Prostate gland (tissue), 2 donors: ENCODE measurements at regions not wholly inside any gene's neighbourhood (a gene's known extent, or its start where the extent isn't known, plus 50 kb on each side); places are given as distances from the start of the nearest gene placed in this dataset.

Experiments
- DNase-seq: peaks from one replicate; pipeline ENCODE4 v3.0.0-alpha.2; 2019; ENCODE audit warnings: low spot score
- H3K27ac ChIP-seq, 2 donors: fragments of 200-600 bp; sonication (generic); 2 replicates each; pipeline ENCODE4 v1.5.1; 2017 to 2019
- H3K27me3 ChIP-seq: fragments of 200-600 bp; sonication (generic); replicated peaks from 2 replicates; pipeline ENCODE4 v1.5.1; 2019; ENCODE audit not compliant: insufficient read depth
- H3K36me3 ChIP-seq, 2 donors: fragments of 200-600 bp; sonication (generic); 1 replicate in 1 of 2; 2 replicates in 1 of 2; pipeline versions ENCODE4 v1.5.1 to v1.8.1; 2017 to 2019
- H3K4me1 ChIP-seq: fragments of 200-600 bp; sonication (generic); replicated peaks from 2 replicates; pipeline ENCODE4 v1.5.1; 2019
- H3K4me3 ChIP-seq, 2 donors: fragments of 200-600 bp; sonication (generic); 2 replicates each; pipeline ENCODE4 v1.5.1; 2017 to 2019
- H3K9me3 ChIP-seq: fragments of 200-600 bp; sonication (generic); 2 replicates; pipeline ENCODE4 v1.5.1; 2017
- POLR2A ChIP-seq: fragments of 450-650 bp; IDR thresholded peaks from one replicate; pipeline ENCODE4 v1.6.1; 2016; ENCODE audit warnings: antibody characterized with exemption, mild to moderate bottlenecking
- POLR2AphosphoS5 ChIP-seq: sonication (generic); formaldehyde crosslinking; IDR thresholded peaks from one replicate; pipeline ENCODE4 v1.6.1; 2017; ENCODE audit warnings: antibody characterized with exemption
- WGBS: methylation state at CpG from one replicate; pipeline ENCODE4 v1.1.5; 2018; 5-methylcytosine and 5-hydroxymethylcytosine counted together
- intact Hi-C: fragments of 100-400 bp; cut with DNase I; formaldehyde crosslinking; loops from one replicate; pipeline ENCODE4 v1.14.2; 2022
- small RNA-seq, 2 donors: library from RNA; depleted of rRNA; stranded (forward); fragments of <200 nt; gene quantifications; one replicate each; pipeline ENCODE3, GENCODE V24; 2016
- TF ChIP-seq, protein P1 (sequence below), 4 experiments: fragments of 200-600 bp in 2 of 4; fragments of 450-650 bp in 2 of 4; sonication (generic) in 2 of 4; IDR thresholded peaks; 1 replicate in 3 of 4; 2 replicates in 1 of 4; pipeline ENCODE4 v1.5.1; 2016 to 2019; ENCODE audit warnings: antibody characterized with exemption in 4 of 4, mild to moderate bottlenecking in 2 of 4, moderate library complexity in 2 of 4

DNA sequence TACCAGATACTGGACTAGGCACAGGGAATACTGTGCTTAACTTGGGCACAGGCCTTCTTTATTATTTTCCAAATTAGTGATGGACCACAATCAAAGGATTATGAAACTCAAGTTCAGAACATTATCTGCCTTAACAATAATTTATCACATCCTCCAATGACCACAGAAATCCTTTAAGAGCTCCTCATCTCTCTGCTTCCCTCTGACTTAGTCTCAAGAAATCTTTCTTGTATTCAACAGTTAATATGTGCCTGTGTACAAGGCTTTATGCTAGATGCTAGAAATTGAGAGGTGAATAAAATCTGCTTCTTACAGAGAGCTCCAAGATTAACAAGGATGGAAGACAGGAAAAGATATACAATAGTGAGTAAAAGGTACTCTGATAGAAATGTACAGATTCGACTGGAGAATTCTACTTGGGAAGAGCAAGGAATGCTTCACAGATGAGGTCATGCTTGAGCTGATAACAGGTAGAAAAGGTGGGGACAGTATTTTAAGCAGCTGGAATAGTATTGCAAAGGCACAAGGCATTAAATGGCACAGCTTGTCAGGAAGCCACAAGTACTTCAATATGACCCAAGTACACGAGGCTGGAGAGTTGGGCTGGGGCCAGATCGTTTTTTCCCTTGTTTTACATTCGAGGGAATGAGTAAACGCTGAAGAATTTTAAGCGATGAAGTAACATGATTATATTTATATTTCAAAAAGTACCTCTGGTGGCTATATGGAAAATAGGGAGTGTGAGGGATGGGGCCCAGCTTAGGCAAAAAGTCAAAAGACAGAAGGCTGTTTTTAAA, 55.1 kb upstream of the ARID2 start:
- 34% methylated on average over 6 of the region's 6 CpGs for WGBS
- H3K27me3 ChIP-seq: no peaks in the 10 kb centered on the region
- no peak overlapping the region for H3K4me3 ChIP-seq
- no peak for DNase-seq
- H3K9me3 ChIP-seq: no peaks in the 10 kb centered on the region
- H3K36me3 ChIP-seq: no peaks in the 10 kb centered on the region
- H3K4me1 ChIP-seq: no peaks in the 10 kb centered on the region
- no peak overlapping the region for H3K27ac ChIP-seq
- intact Hi-C loops: no loop called here
- TF ChIP-seq, protein P1, sequence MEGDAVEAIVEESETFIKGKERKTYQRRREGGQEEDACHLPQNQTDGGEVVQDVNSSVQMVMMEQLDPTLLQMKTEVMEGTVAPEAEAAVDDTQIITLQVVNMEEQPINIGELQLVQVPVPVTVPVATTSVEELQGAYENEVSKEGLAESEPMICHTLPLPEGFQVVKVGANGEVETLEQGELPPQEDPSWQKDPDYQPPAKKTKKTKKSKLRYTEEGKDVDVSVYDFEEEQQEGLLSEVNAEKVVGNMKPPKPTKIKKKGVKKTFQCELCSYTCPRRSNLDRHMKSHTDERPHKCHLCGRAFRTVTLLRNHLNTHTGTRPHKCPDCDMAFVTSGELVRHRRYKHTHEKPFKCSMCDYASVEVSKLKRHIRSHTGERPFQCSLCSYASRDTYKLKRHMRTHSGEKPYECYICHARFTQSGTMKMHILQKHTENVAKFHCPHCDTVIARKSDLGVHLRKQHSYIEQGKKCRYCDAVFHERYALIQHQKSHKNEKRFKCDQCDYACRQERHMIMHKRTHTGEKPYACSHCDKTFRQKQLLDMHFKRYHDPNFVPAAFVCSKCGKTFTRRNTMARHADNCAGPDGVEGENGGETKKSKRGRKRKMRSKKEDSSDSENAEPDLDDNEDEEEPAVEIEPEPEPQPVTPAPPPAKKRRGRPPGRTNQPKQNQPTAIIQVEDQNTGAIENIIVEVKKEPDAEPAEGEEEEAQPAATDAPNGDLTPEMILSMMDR (IDR thresholded peaks at IDR 0.05): no peak
- no peak for TF ChIP-seq POLR2A
- TF ChIP-seq POLR2AphosphoS5: no peak

DNA sequence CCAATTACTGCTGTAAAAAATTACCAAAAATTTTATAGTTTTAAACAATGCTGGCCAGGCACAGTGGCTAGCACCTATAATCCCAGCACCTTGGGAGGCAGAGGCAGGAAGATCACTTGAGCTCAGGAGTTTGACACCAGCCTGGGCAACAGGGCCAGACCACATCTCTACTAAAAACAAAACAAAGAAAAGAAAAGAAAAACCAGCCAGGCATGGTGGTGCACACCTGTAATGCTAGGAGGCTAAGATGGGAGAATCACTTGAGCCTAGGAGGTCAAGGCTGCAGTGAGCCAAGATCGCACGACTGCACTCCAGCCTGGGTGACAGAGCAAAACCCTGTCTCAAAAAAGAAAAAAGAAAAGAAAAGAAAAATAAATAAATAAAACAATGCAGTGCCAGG, 54.0 kb upstream of the ARID2 start:
- Histone ChIP-seq H3K4me1 (no peaks in the 10 kb centered on the region), H3K36me3 (no peaks in the 10 kb centered on the region), H3K9me3 (no peaks in the 10 kb centered on the region), H3K4me3 (no peak overlapping the region), H3K27ac (no peak overlapping the region), H3K27me3 (no peaks in the 10 kb centered on the region)
- DNase-seq: no peak
- no peak for TF ChIP-seq POLR2AphosphoS5
- TF ChIP-seq, protein P1 (IDR thresholded peaks at IDR 0.05): no peak
- TF ChIP-seq POLR2A: no peak
- intact Hi-C loops: no loop called here
- WGBS: 94% methylated on average over 2 of the region's 2 CpGs

Small RNAs in the stretch of these regions (small RNA-seq; reads per million reads assigned to genes)
- 0 reads per million in 2 donors for gene RF00026
